Fibroblast of lung (primary cell): ENCODE measurements at regions not wholly inside any gene's neighbourhood (a gene's known extent, or its start where the extent isn't known, plus 50 kb on each side); places are given as distances from the start of the nearest gene placed in this dataset.

Experiments
- CTCF ChIP-seq, 2 donors: IDR thresholded peaks in 1 of 2; conservative IDR thresholded peaks in 1 of 2; 1 replicate in 1 of 2; 2 replicates in 1 of 2; pipeline ENCODE4 v1.5.1; 2011 to 2012; ENCODE audit warnings: low read length in 2 of 2, control low read depth in 1 of 2, inconsistent platforms in 1 of 2, low read depth in 1 of 2, mild to moderate bottlenecking in 1 of 2
- EZH2 ChIP-seq: IDR thresholded peaks from 2 replicates; pipeline ENCODE4 v1.5.1; 2012; ENCODE audit warnings: low read length, control low read depth, mild to moderate bottlenecking; ENCODE audit errors: missing control alignments

GRCh38 chr14:89486961-89487360, 69.9 kb upstream of the FOXN3 start:
- TF ChIP-seq CTCF (conservative IDR thresholded peaks at IDR 0.05 in 1 of 2, IDR thresholded peaks at IDR 0.05 in 1 of 2; ENCODE audit: low read depth in 1 of 2, low read length in 2 of 2) (no peak), EZH2 (no peak)
